ENCODE measurements at regions not wholly inside any gene's neighbourhood (a gene's known extent, or its start where the extent isn't known, plus 50 kb on each side); places are given as distances from the start of the nearest gene placed in this dataset.
A peak's percentile ranks its signal among the peaks of the same experiment; 100 is the strongest.

DNA sequence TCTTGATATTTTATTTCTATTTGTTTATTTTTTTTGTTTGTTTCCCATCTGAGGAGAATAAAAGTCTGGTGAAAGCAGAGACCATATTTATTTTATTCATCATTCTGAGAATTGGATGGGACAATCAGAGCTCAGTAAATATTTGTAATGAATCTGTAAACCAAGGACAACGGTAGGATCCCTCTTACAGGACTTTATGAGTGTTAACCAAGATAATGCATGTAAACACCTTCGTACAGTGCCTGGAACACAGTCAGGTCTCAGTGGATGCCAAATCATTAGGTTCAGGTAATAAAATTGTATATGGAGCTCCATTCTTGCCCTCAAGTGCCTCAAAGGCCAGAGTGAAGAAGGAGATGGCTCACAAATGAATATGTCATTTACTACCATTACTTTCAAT is 288.7 kb downstream of the PAX1 start:
- DNase-seq (ENCODE audit: low spot score in 2 of 2), result no peak
- no peaks in the 10 kb centered on the region for H3K27me3 ChIP-seq
- 82 to 87% methylated on average over 2 of the region's 2 CpGs for WGBS, 2 donors

GRCh38 chr20:21982559-21982958 is 277.1 kb downstream of the PAX1 start:
- Histone ChIP-seq H3K27me3 (no peaks in the 10 kb centered on the region), H3K9me3 (no peaks in the 10 kb centered on the region), H3K36me3 (no peaks in the 10 kb centered on the region), H3K27ac (no peak overlapping the region), H3K4me3 (no peak overlapping the region), H3K4me1 (peaks cover 0 to 24% (median 0%) of the 10 kb centered on the region in 4 donors)
- TF ChIP-seq CTCF (IDR thresholded peaks at IDR 0.05) (no peak), POLR2A (IDR thresholded peaks at IDR 0.05) (no peak), EP300 (IDR thresholded peaks at IDR 0.05) (no peak)
- 59 to 74% methylated on average over 3 of the region's 3 CpGs for WGBS, 2 donors
- DNase-seq (ENCODE audit: low spot score in 2 of 2), result no peak

More for the DNA sequence above, 288.7 kb downstream of the PAX1 start:
- Histone ChIP-seq H3K27ac (no peak overlapping the region), H3K4me1 (no peaks in the 10 kb centered on the region), H3K36me3 (no peaks in the 10 kb centered on the region), H3K9me3 (peaks cover 0 to 3% (median 2%) of the 10 kb centered on the region in 4 donors), H3K4me3 (no peak overlapping the region)
- no peak for TF ChIP-seq CTCF (IDR thresholded peaks at IDR 0.05)

- 40 to 50% methylated on average over 6 of the region's 6 CpGs for WGBS, 2 donors
- Histone ChIP-seq H3K27ac (peak overlapping the region in 2 of 4 donors; percentile 13 to 38), H3K4me1 (peaks cover 0 to 24% (median 0%) of the 10 kb centered on the region in 4 donors), H3K4me3 (no peak overlapping the region), H3K9me3 (no peaks in the 10 kb centered on the region), H3K27me3 (no peaks in the 10 kb centered on the region), H3K36me3 (no peaks in the 10 kb centered on the region)
- peak in 1 of 2 donors; percentile 31 for DNase-seq (ENCODE audit: low spot score in 2 of 2)
- TF ChIP-seq CTCF (IDR thresholded peaks at IDR 0.05), result no peak
- peak in 1 of 2 donors; percentile 14 for TF ChIP-seq EP300 (IDR thresholded peaks at IDR 0.05)
Observed at GRCh38 chr20:21981597-21982344, 276.3 kb downstream of the PAX1 start.

- Histone ChIP-seq H3K4me1 (peaks cover 0 to 24% (median 0%) of the 10 kb centered on the region in 4 donors), H3K4me3 (no peak overlapping the region), H3K36me3 (no peaks in the 10 kb centered on the region), H3K27ac (no peak overlapping the region), H3K9me3 (no peaks in the 10 kb centered on the region), H3K27me3 (no peaks in the 10 kb centered on the region)
- DNase-seq (ENCODE audit: low spot score in 2 of 2), result no peak
- WGBS, 2 donors, result 56 to 68% methylated on average over 3 of the region's 3 CpGs
- TF ChIP-seq EP300 (IDR thresholded peaks at IDR 0.05), result no peak
- TF ChIP-seq CTCF (IDR thresholded peaks at IDR 0.05), result no peak
Observed at GRCh38 chr20:21981179-21981578, 275.7 kb downstream of the PAX1 start.

- 82 to 95% methylated on average over 2 of the region's 2 CpGs for WGBS, 2 donors
- DNase-seq (ENCODE audit: low spot score in 2 of 2), result no peak
- no peak overlapping the region for H3K27ac ChIP-seq
- no peaks in the 10 kb centered on the region for H3K4me1 ChIP-seq
- no peaks in the 10 kb centered on the region for H3K36me3 ChIP-seq
- no peak overlapping the region for H3K4me3 ChIP-seq
- TF ChIP-seq EP300 (IDR thresholded peaks at IDR 0.05) (no peak), POLR2A (IDR thresholded peaks at IDR 0.05) (no peak), CTCF (IDR thresholded peaks at IDR 0.05) (no peak)
- H3K27me3 ChIP-seq, result no peaks in the 10 kb centered on the region
- no peaks in the 10 kb centered on the region for H3K9me3 ChIP-seq
Observed at GRCh38 chr20:21971436-21971835, 266.0 kb downstream of the PAX1 start.
